ENCODE measurements at regions not wholly inside any gene's neighbourhood (a gene's known extent, or its start where the extent isn't known, plus 50 kb on each side); places are given as distances from the start of the nearest gene placed in this dataset.
A peak's percentile ranks its signal among the peaks of the same experiment; 100 is the strongest.

DNA sequence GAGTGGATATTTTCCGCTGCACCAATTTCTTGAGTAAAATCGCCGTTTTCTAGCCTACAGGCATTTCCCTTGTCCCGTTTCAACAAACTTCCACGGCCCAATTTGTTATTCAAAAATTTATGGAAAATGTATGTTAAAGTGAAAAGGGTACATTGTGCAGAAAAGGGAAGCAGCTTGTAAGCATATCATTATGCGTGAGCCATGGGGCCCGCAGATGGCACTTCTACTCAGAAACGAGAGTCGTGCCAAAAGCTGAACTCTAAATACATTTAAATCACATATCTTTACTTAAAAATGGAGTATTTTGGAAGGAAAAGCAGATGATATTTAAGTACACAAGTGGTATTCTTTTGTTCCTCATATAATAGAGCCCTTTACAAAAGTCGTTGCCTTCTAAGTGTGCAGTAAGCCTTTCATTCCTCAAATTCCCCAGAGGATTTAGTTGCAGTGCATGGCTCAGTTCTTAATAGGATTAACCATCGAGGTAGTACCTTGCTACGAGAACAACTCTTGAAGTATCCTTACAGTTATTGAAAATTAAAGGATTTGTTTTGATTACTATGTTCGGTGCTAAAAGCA lies 1227.2 kb upstream of the WWC1 start:
- H3K27me3 ChIP-seq (ENCODE audit: insufficient read depth, low read depth, low read length), result no peaks in the 10 kb centered on the region
- H3K9ac ChIP-seq (ENCODE audit: low read length), result no peak overlapping the region
- H3K9me3 ChIP-seq (ENCODE audit: low read length), result no peaks in the 10 kb centered on the region
- no peak overlapping the region for H2AFZ ChIP-seq (ENCODE audit: low read depth, low read length)
- no peak overlapping the region for H3K4me2 ChIP-seq (ENCODE audit: low read length)
- H3K27ac ChIP-seq (ENCODE audit: low read length), result no peak overlapping the region
- no peaks in the 10 kb centered on the region for H3F3A ChIP-seq (ENCODE audit: insufficient read depth, low read length, poor library complexity, severe bottlenecking)
- no peak for TF ChIP-seq TAF1 (IDR thresholded peaks at IDR 0.05; ENCODE audit: low read depth)
- TF ChIP-seq EZH2 (IDR thresholded peaks at IDR 0.05; ENCODE audit: borderline replicate concordance, insufficient read depth, low read length, poor library complexity, severe bottlenecking), result no peak
- H3K9me2 ChIP-seq (ENCODE audit: insufficient read depth, low read length), result no peaks in the 10 kb centered on the region
- H3K79me2 ChIP-seq (replicated peaks; ENCODE audit: insufficient read depth, low read length), result no peaks in the 10 kb centered on the region
- H4K20me1 ChIP-seq (ENCODE audit: insufficient read depth), result no peaks in the 10 kb centered on the region
- no peaks in the 10 kb centered on the region for H3K36me3 ChIP-seq (ENCODE audit: insufficient read depth, low read length)
- no peak overlapping the region for H3K4me3 ChIP-seq (ENCODE audit: low read length)

DNA sequence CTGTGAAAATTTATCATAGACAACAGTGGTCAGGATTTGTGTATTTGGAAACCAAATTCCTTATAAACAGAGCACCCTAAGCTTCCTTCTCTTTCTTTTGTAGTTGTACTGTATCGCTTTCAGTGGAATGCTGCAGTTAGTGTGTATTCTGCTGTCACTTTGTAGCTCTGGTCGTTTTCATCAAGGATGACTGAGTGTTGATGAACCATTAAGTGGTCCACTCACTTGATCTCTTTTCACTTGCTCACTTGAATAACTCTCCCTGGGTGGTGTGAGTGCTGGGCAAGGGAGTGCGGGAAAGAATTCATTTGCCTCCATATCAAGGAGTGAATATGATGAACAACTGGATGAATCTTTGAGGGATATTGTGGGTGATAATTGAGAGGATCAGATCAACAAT lies 1225.7 kb upstream of the WWC1 start:
- Histone ChIP-seq H3K79me2 (replicated peaks; ENCODE audit: insufficient read depth, low read length) (no peaks in the 10 kb centered on the region), H3K9ac (ENCODE audit: low read length) (no peak overlapping the region), H3K27me3 (ENCODE audit: insufficient read depth, low read depth, low read length) (no peaks in the 10 kb centered on the region), H3K9me2 (ENCODE audit: insufficient read depth, low read length) (no peaks in the 10 kb centered on the region), H3K4me2 (ENCODE audit: low read length) (no peak overlapping the region), H2AFZ (ENCODE audit: low read depth, low read length) (no peak overlapping the region), H3F3A (ENCODE audit: insufficient read depth, low read length, poor library complexity, severe bottlenecking) (no peaks in the 10 kb centered on the region), H3K4me3 (ENCODE audit: low read length) (no peak overlapping the region), H3K27ac (ENCODE audit: low read length) (no peak overlapping the region), H3K9me3 (ENCODE audit: low read length) (no peaks in the 10 kb centered on the region), H4K20me1 (ENCODE audit: insufficient read depth) (no peaks in the 10 kb centered on the region), H3K36me3 (ENCODE audit: insufficient read depth, low read length) (no peaks in the 10 kb centered on the region)
- TF ChIP-seq EP300 (conservative IDR thresholded peaks at IDR 0.05; ENCODE audit: poor library complexity, severe bottlenecking) (peak; percentile 31), EZH2 (IDR thresholded peaks at IDR 0.05; ENCODE audit: borderline replicate concordance, insufficient read depth, low read length, poor library complexity, severe bottlenecking) (no peak), POLR2AphosphoS5 (IDR thresholded peaks at IDR 0.05) (peak; percentile 50)
- TF ChIP-seq, protein P1, sequence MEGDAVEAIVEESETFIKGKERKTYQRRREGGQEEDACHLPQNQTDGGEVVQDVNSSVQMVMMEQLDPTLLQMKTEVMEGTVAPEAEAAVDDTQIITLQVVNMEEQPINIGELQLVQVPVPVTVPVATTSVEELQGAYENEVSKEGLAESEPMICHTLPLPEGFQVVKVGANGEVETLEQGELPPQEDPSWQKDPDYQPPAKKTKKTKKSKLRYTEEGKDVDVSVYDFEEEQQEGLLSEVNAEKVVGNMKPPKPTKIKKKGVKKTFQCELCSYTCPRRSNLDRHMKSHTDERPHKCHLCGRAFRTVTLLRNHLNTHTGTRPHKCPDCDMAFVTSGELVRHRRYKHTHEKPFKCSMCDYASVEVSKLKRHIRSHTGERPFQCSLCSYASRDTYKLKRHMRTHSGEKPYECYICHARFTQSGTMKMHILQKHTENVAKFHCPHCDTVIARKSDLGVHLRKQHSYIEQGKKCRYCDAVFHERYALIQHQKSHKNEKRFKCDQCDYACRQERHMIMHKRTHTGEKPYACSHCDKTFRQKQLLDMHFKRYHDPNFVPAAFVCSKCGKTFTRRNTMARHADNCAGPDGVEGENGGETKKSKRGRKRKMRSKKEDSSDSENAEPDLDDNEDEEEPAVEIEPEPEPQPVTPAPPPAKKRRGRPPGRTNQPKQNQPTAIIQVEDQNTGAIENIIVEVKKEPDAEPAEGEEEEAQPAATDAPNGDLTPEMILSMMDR (IDR thresholded peaks at IDR 0.05; ENCODE audit: poor library complexity, severe bottlenecking), result no peak

DNA sequence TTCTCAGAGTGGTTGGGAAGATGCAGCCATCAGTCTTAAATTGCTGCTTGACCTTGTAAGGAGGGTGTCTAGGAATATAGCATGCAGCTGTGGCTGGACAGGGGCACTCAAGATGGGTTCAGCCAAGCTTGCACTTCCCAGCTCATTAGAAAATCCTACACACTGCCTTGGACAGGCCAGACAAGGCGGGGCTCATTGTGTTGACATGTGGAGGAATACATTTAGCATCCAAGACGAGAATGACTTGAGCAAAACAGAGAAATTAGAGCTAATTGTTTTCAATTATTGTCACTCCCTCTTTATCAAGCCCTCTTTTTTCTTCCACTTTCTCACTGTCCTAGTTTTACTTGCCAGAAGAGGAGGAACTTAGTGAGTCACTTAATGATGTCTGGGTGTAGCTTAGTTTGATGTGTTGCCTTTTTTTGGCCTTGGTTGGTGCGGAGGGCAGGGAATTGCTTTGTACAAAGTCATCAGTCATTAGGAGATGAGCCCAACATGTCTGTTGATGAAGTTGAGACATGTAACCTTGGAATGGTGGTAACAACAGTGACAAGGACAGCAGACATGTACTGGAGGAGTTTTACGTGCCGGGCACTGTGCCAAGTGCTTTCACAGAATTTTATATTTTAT lies 1219.3 kb upstream of the WWC1 start:
- no peak overlapping the region for H2AFZ ChIP-seq (ENCODE audit: low read depth, low read length)
- H3K27ac ChIP-seq (ENCODE audit: low read length), result no peak overlapping the region
- no peaks in the 10 kb centered on the region for H4K20me1 ChIP-seq (ENCODE audit: insufficient read depth)
- no peak overlapping the region for H3K4me2 ChIP-seq (ENCODE audit: low read length)
- H3K9ac ChIP-seq (ENCODE audit: low read length), result no peak overlapping the region
- no peaks in the 10 kb centered on the region for H3K27me3 ChIP-seq (ENCODE audit: insufficient read depth, low read depth, low read length)
- H3K79me2 ChIP-seq (replicated peaks; ENCODE audit: insufficient read depth, low read length), result no peaks in the 10 kb centered on the region
- no peak for TF ChIP-seq TAF1 (IDR thresholded peaks at IDR 0.05; ENCODE audit: low read depth)
- TF ChIP-seq SMC3 (conservative IDR thresholded peaks at IDR 0.05; ENCODE audit: poor library complexity), result no peak
- no peak for TF ChIP-seq EZH2 (IDR thresholded peaks at IDR 0.05; ENCODE audit: borderline replicate concordance, insufficient read depth, low read length, poor library complexity, severe bottlenecking)
- no peak for TF ChIP-seq MXI1 (conservative IDR thresholded peaks at IDR 0.05; ENCODE audit: poor library complexity, severe bottlenecking)
- no peak for TF ChIP-seq POLR2AphosphoS5 (IDR thresholded peaks at IDR 0.05)
- TF ChIP-seq, protein P1 (IDR thresholded peaks at IDR 0.05; ENCODE audit: poor library complexity, severe bottlenecking), result no peak
- TF ChIP-seq EP300 (conservative IDR thresholded peaks at IDR 0.05; ENCODE audit: poor library complexity, severe bottlenecking), result no peak
- TF ChIP-seq RAD21 (conservative IDR thresholded peaks at IDR 0.05), result no peak
- TF ChIP-seq, protein P2, sequence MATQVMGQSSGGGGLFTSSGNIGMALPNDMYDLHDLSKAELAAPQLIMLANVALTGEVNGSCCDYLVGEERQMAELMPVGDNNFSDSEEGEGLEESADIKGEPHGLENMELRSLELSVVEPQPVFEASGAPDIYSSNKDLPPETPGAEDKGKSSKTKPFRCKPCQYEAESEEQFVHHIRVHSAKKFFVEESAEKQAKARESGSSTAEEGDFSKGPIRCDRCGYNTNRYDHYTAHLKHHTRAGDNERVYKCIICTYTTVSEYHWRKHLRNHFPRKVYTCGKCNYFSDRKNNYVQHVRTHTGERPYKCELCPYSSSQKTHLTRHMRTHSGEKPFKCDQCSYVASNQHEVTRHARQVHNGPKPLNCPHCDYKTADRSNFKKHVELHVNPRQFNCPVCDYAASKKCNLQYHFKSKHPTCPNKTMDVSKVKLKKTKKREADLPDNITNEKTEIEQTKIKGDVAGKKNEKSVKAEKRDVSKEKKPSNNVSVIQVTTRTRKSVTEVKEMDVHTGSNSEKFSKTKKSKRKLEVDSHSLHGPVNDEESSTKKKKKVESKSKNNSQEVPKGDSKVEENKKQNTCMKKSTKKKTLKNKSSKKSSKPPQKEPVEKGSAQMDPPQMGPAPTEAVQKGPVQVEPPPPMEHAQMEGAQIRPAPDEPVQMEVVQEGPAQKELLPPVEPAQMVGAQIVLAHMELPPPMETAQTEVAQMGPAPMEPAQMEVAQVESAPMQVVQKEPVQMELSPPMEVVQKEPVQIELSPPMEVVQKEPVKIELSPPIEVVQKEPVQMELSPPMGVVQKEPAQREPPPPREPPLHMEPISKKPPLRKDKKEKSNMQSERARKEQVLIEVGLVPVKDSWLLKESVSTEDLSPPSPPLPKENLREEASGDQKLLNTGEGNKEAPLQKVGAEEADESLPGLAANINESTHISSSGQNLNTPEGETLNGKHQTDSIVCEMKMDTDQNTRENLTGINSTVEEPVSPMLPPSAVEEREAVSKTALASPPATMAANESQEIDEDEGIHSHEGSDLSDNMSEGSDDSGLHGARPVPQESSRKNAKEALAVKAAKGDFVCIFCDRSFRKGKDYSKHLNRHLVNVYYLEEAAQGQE (IDR thresholded peaks at IDR 0.05; ENCODE audit: borderline replicate concordance), result no peak
- no peaks in the 10 kb centered on the region for H3F3A ChIP-seq (ENCODE audit: insufficient read depth, low read length, poor library complexity, severe bottlenecking)
- no peaks in the 10 kb centered on the region for H3K9me2 ChIP-seq (ENCODE audit: insufficient read depth, low read length)
- no peak overlapping the region for H3K4me3 ChIP-seq (ENCODE audit: low read length)
- H3K9me3 ChIP-seq (ENCODE audit: low read length), result no peaks in the 10 kb centered on the region
- no peaks in the 10 kb centered on the region for H3K36me3 ChIP-seq (ENCODE audit: insufficient read depth, low read length)
